RWPE1 (cell line): ENCODE measurements at regions not wholly inside any gene's neighbourhood (a gene's known extent, or its start where the extent isn't known, plus 50 kb on each side); places are given as distances from the start of the nearest gene placed in this dataset.
A peak's percentile ranks its signal among the peaks of the same experiment; 100 is the strongest.
"Not testable (repeated sequence)": the region's sequence is repeated elsewhere in the genome, so short reads cannot be mapped to it uniquely, and the experiment has no call there.

Source experiments
- CTCF ChIA-PET: fragments of 350-600 bp; sonication (Branson Sonifier 250); formaldehyde crosslinking; extraction: SDS; loops from one replicate; lab custom pipeline; 2021; lab: Yijun Ruan, JAX
- POLR2A ChIA-PET: fragments of 400-600 bp; formaldehyde crosslinking; extraction: SDS; loops from one replicate; lab custom pipeline; 2020; ENCODE audit warnings: antibody characterized with exemption; ENCODE audit not compliant: low non-redundant PET; lab: Yijun Ruan, JAX
- DNase-seq: peaks from one replicate; pipeline ENCODE4 v3.0.0; 2012; ENCODE audit warnings: low spot score
- H3K27ac ChIP-seq: fragments of 450-650 bp; 2 replicates; pipeline ENCODE4 v1.5.1; 2017
- TF ChIP-seq, protein P1 (sequence below): fragments of 450-650 bp; conservative IDR thresholded peaks from 2 replicates; pipeline ENCODE4 v1.5.1; 2017; ENCODE audit warnings: low read depth, mild to moderate bottlenecking

DNA sequence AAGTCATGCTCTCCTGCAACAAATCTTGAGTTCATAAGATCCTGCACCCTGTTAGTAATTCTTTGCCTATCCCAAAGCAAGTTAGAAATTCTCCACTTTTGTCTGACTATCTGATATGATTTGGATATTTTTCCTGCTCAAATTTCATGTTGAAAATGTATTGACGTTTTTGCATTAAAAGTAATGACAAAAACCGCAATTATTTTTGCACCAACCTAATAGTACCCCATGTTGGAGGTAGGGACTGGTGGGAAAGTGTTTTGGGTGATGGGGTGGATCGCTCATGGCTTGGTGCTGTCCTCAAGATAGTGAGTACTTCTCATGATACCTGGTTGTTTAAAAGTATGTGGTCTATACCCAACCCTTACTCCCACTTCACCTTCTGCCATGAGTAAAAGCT, 713.4 kb downstream of the CDH18 start:
- DNase-seq: no peak
- no peak overlapping the region for H3K27ac ChIP-seq
- ChIA-PET CTCF (interaction anchor here (0.7 kb wide), 1 partner anchor 18 kb away, joined by 4 read pairs; no protein-coding TSS in a partner anchor), POLR2A (no interaction called here)
- TF ChIP-seq, protein P1, sequence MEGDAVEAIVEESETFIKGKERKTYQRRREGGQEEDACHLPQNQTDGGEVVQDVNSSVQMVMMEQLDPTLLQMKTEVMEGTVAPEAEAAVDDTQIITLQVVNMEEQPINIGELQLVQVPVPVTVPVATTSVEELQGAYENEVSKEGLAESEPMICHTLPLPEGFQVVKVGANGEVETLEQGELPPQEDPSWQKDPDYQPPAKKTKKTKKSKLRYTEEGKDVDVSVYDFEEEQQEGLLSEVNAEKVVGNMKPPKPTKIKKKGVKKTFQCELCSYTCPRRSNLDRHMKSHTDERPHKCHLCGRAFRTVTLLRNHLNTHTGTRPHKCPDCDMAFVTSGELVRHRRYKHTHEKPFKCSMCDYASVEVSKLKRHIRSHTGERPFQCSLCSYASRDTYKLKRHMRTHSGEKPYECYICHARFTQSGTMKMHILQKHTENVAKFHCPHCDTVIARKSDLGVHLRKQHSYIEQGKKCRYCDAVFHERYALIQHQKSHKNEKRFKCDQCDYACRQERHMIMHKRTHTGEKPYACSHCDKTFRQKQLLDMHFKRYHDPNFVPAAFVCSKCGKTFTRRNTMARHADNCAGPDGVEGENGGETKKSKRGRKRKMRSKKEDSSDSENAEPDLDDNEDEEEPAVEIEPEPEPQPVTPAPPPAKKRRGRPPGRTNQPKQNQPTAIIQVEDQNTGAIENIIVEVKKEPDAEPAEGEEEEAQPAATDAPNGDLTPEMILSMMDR: no peak

- TF ChIP-seq, protein P1: no peak
- ChIA-PET POLR2A (no interaction called here), CTCF (interaction anchor here (1.0 kb wide), 1 partner anchor 8 kb away, joined by 3 read pairs; no protein-coding TSS in a partner anchor)
- H3K27ac ChIP-seq: no peak overlapping the region
- DNase-seq: no peak
Measured at GRCh38 chr5:19285286-19285685, 702.7 kb downstream of the CDH18 start.

DNA sequence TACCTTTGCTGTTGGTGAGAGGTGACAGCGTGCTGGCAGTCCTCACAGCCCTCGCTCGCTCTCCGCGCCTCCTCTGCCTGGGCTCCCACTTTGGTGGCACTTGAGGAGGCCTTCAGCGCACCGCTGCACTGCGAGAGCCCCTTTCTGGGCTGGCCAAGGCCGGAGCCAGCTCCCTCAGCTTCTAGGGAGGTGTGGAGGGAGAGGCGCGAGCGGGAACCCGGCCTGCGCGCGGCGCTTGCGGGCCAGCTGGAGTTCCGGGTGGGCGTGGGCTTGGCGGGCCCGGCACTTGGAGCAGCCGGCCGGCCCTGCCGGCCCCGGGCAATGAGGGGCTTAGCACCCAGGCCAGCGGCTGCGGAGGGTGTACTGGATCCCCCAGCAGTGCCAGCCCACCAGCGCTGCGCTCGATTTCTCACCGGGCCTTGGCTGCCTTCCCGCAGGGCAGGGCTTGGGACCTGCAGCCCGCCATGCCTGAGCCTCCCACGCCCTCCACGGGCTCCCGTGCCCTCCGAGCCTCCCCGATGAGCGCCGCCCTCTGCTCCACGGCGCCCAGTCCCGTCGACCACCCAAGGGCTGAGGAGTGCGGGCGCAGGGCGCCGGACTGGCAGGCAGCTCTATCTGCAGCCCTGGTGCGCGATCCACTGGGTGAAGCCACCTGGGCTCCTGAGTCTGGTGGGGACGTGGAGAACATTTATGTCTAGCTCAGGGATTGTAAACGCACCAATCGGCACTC, 700.3 kb downstream of the CDH18 start:
- DNase-seq, H3K27ac ChIP-seq, POLR2A ChIA-PET: not testable (repeated sequence)
- CTCF ChIA-PET: interaction anchor here (0.7 kb wide), 1 partner anchor 308 kb away, joined by 3 read pairs; no protein-coding TSS in a partner anchor

- CTCF ChIA-PET: interaction anchor here (0.7 kb wide), 2 partner anchors 98 to 308 kb away, joined by 3 read pairs; no protein-coding TSS in a partner anchor
- DNase-seq, POLR2A ChIA-PET, H3K27ac ChIP-seq: not testable (repeated sequence)
Measured at GRCh38 chr5:19288311-19288710, 699.7 kb downstream of the CDH18 start.

DNA sequence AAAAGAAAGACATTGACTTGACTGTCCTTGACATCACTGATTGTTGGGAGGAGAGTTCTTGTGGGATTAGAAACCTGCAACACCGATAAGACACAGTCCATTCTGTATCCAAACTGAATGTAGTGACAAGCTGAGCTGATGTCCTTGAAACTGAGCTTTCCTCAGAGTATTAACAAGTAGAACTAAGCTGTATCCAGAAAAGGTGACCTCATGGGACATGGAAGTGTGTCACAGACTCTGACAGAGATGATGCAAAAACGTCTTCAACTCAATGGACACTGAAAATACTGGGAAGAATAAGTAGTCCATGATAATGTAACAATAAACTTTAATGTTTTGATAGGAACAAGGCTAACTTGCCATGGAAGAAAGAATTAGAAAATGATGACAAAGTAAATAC, 690.1 kb downstream of the CDH18 start:
- CTCF ChIA-PET: interaction anchor here (0.8 kb wide), 1 partner anchor 380 kb away, joined by 3 read pairs; no protein-coding TSS in a partner anchor
- TF ChIP-seq, protein P1: no peak

DNA sequence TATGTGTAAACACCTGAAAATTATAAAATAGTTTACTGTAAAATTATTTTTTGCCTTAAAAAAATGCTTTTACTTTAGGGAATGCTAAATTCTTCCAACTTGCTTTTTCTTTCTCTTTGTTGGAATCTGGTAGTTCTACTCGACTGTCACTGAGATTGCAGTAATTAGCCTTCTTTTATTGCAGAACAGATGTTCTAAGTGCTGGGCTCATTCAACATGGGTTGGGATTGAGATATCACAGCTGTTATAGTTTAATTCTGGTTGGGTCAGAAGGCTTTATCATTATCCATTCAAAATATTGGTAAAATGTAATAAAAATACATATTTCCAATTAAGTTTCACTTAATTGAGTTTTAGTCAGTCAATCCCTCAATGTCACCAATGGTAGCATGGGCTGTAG, 686.7 kb downstream of the CDH18 start:
- H3K27ac ChIP-seq: no peak overlapping the region
- TF ChIP-seq, protein P1: no peak
- DNase-seq: no peak
- POLR2A ChIA-PET: no interaction called here
- CTCF ChIA-PET: no interaction called here

More for the DNA sequence above, 690.1 kb downstream of the CDH18 start:
- H3K27ac ChIP-seq: no peak overlapping the region
- POLR2A ChIA-PET: no interaction called here
- DNase-seq: no peak

- ChIA-PET POLR2A (no interaction called here), CTCF (interaction anchor here (0.5 to 1.0 kb wide), 2 partner anchors 294 to 335 kb away, joined by 3 to 4 read pairs; no protein-coding TSS in a partner anchor)
- TF ChIP-seq, protein P1: peak; percentile 68
- DNase-seq: peak; percentile 85
- peak overlapping the region; percentile 88 for H3K27ac ChIP-seq
Measured at GRCh38 chr5:19314840-19315239, 673.2 kb downstream of the CDH18 start.
